HAP-1 (cell line): ENCODE measurements at regions not wholly inside any gene's neighbourhood (a gene's known extent, or its start where the extent isn't known, plus 50 kb on each side); places are given as distances from the start of the nearest gene placed in this dataset.
"Not testable (repeated sequence)": the region's sequence is repeated elsewhere in the genome, so short reads cannot be mapped to it uniquely, and the experiment has no call there.

Experiments used
- DNase-seq, 2 experiments: peaks; one replicate each; pipeline ENCODE4 v3.0.0-alpha.2; 2016 to 2020; ENCODE audit warnings: low spot score in 2 of 2
- H3K27me3 ChIP-seq: fragments of 250-450 bp; sonication (Bioruptor Pico); 2 replicates; pipeline ENCODE4 v1.5.1; 2020; ENCODE audit warnings: low read depth, mild to moderate bottlenecking, moderate library complexity
- H3K36me3 ChIP-seq: fragments of 250-450 bp; sonication (Bioruptor Pico); replicated peaks from 2 replicates; pipeline ENCODE4 v1.5.1; 2020; ENCODE audit warnings: mild to moderate bottlenecking
- H3K4me1 ChIP-seq: fragments of 250-450 bp; sonication (Bioruptor Pico); 2 replicates; pipeline ENCODE4 v1.5.1; 2020; ENCODE audit warnings: mild to moderate bottlenecking
- H3K4me3 ChIP-seq: fragments of 250-450 bp; sonication (Bioruptor Pico); 2 replicates; pipeline ENCODE4 v1.5.1; 2020; ENCODE audit warnings: mild to moderate bottlenecking, moderate library complexity
- H3K9me3 ChIP-seq: fragments of 250-450 bp; sonication (Bioruptor Pico); 2 replicates; pipeline ENCODE4 v1.5.1; 2020; ENCODE audit warnings: mild to moderate bottlenecking, moderate library complexity
- in situ Hi-C: fragments of 300-500 bp; cut with MboI; formaldehyde crosslinking; loops from 3 replicates; pipeline ENCODE4 v1.14.3; 2020; ENCODE audit warnings: low sequenced_read_pairs, inconsistent platforms, mixed read lengths

- H3K27me3 ChIP-seq, result no peaks in the 10 kb centered on the region
- DNase-seq, result no peak
- no peaks in the 10 kb centered on the region for H3K36me3 ChIP-seq
- H3K4me1 ChIP-seq, result peaks cover 25% of the 10 kb centered on the region
- H3K9me3 ChIP-seq, result no peaks in the 10 kb centered on the region
- H3K4me3 ChIP-seq, result no peak overlapping the region
- in situ Hi-C loops, result no loop called here
Observed at GRCh38 chr9:78441822-78442431, 145.0 kb downstream of the PSAT1 start.

GRCh38 chr9:78442577-78442976 is 145.7 kb downstream of the PSAT1 start:
- H3K9me3 ChIP-seq, H3K4me3 ChIP-seq, in situ Hi-C loops, H3K36me3 ChIP-seq, DNase-seq, H3K27me3 ChIP-seq: not testable (repeated sequence)
- H3K4me1 ChIP-seq, result peaks cover 18% of the 10 kb centered on the region

GRCh38 chr9:78443946-78444345 is 147.0 kb downstream of the PSAT1 start:
- in situ Hi-C loops, result no loop called here
- Histone ChIP-seq H3K9me3 (no peaks in the 10 kb centered on the region), H3K27me3 (no peaks in the 10 kb centered on the region), H3K4me1 (peaks cover 9% of the 10 kb centered on the region), H3K36me3 (no peaks in the 10 kb centered on the region), H3K4me3 (no peak overlapping the region)
- DNase-seq, result no peak

- Histone ChIP-seq H3K27me3 (no peaks in the 10 kb centered on the region), H3K9me3 (no peaks in the 10 kb centered on the region), H3K36me3 (no peaks in the 10 kb centered on the region), H3K4me3 (no peak overlapping the region), H3K4me1 (peaks cover 7% of the 10 kb centered on the region)
- in situ Hi-C loops, result no loop called here
- DNase-seq, result no peak
Observed at GRCh38 chr9:78448960-78449673, 152.2 kb downstream of the PSAT1 start.

- in situ Hi-C loops, result no loop called here
- Histone ChIP-seq H3K4me3 (no peak overlapping the region), H3K4me1 (peaks cover 7% of the 10 kb centered on the region), H3K27me3 (no peaks in the 10 kb centered on the region), H3K9me3 (no peaks in the 10 kb centered on the region), H3K36me3 (no peaks in the 10 kb centered on the region)
- DNase-seq, result no peak
Observed at GRCh38 chr9:78453450-78453849, 156.5 kb downstream of the PSAT1 start.

GRCh38 chr9:78462611-78463010 is 165.7 kb downstream of the PSAT1 start:
- no peaks in the 10 kb centered on the region for H3K9me3 ChIP-seq
- no peak overlapping the region for H3K4me3 ChIP-seq
- DNase-seq, result no peak
- H3K36me3 ChIP-seq, result no peaks in the 10 kb centered on the region
- H3K27me3 ChIP-seq, result peaks cover 5% of the 10 kb centered on the region; the same call in 1 of the 2 replicates
- in situ Hi-C loops, result no loop called here
- no peaks in the 10 kb centered on the region for H3K4me1 ChIP-seq

- DNase-seq, result no peak
- in situ Hi-C loops, result no loop called here
- Histone ChIP-seq H3K4me1 (no peaks in the 10 kb centered on the region), H3K9me3 (no peaks in the 10 kb centered on the region), H3K36me3 (no peaks in the 10 kb centered on the region), H3K27me3 (peaks cover 5% of the 10 kb centered on the region; the same call in 1 of the 2 replicates), H3K4me3 (no peak overlapping the region)
Observed at GRCh38 chr9:78463750-78464149, 166.8 kb downstream of the PSAT1 start.

- Histone ChIP-seq H3K4me1 (no peaks in the 10 kb centered on the region), H3K4me3 (no peak overlapping the region)
Observed at GRCh38 chr9:78468231-78468630, 171.3 kb downstream of the PSAT1 start.

GRCh38 chr9:78468974-78469576 is 172.2 kb downstream of the PSAT1 start:
- no peaks in the 10 kb centered on the region for H3K9me3 ChIP-seq
- in situ Hi-C loops, result no loop called here
- H3K36me3 ChIP-seq, result no peaks in the 10 kb centered on the region
- no peak overlapping the region for H3K4me3 ChIP-seq
- H3K4me1 ChIP-seq, result no peaks in the 10 kb centered on the region
- H3K27me3 ChIP-seq, result peaks cover 5% of the 10 kb centered on the region; the same call in 1 of the 2 replicates
- no peak for DNase-seq

More at GRCh38 chr9:78468231-78468630, 171.3 kb downstream of the PSAT1 start:
- DNase-seq, result no peak
- in situ Hi-C loops, result no loop called here
- H3K9me3 ChIP-seq, result no peaks in the 10 kb centered on the region
- no peaks in the 10 kb centered on the region for H3K36me3 ChIP-seq
- peaks cover 5% of the 10 kb centered on the region; the same call in 1 of the 2 replicates for H3K27me3 ChIP-seq

GRCh38 chr9:78470216-78470615 is 173.3 kb downstream of the PSAT1 start:
- Histone ChIP-seq H3K27me3 (peaks cover 5% of the 10 kb centered on the region; the same call in 1 of the 2 replicates), H3K4me3 (no peak overlapping the region), H3K4me1 (no peaks in the 10 kb centered on the region), H3K36me3 (no peaks in the 10 kb centered on the region), H3K9me3 (no peaks in the 10 kb centered on the region)
- in situ Hi-C loops, result no loop called here
- no peak for DNase-seq

GRCh38 chr9:78470741-78471140 is 173.8 kb downstream of the PSAT1 start:
- Histone ChIP-seq H3K4me1 (no peaks in the 10 kb centered on the region), H3K27me3 (peaks cover 5% of the 10 kb centered on the region; the same call in 1 of the 2 replicates), H3K36me3 (no peaks in the 10 kb centered on the region), H3K9me3 (no peaks in the 10 kb centered on the region), H3K4me3 (no peak overlapping the region)
- in situ Hi-C loops, result no loop called here
- no peak for DNase-seq

- Histone ChIP-seq H3K27me3 (peaks cover 3% of the 10 kb centered on the region; the same call in 1 of the 2 replicates), H3K9me3 (no peaks in the 10 kb centered on the region), H3K4me3 (no peak overlapping the region), H3K36me3 (no peaks in the 10 kb centered on the region), H3K4me1 (no peaks in the 10 kb centered on the region)
- in situ Hi-C loops, result no loop called here
- DNase-seq, result no peak
Observed at GRCh38 chr9:78472111-78472510, 175.2 kb downstream of the PSAT1 start.

- in situ Hi-C loops, result no loop called here
- Histone ChIP-seq H3K36me3 (no peaks in the 10 kb centered on the region), H3K4me1 (no peaks in the 10 kb centered on the region), H3K27me3 (no peaks in the 10 kb centered on the region), H3K4me3 (no peak overlapping the region), H3K9me3 (no peaks in the 10 kb centered on the region)
- DNase-seq, result no peak
Observed at GRCh38 chr9:78479441-78479840, 182.5 kb downstream of the PSAT1 start.

- no peak for DNase-seq
- no peaks in the 10 kb centered on the region for H3K4me1 ChIP-seq
- H3K9me3 ChIP-seq, result no peaks in the 10 kb centered on the region
- no peaks in the 10 kb centered on the region for H3K36me3 ChIP-seq
- no peaks in the 10 kb centered on the region for H3K27me3 ChIP-seq
- H3K4me3 ChIP-seq, result no peak overlapping the region
- in situ Hi-C loops, result no loop called here
Observed at GRCh38 chr9:78486661-78487060, 189.7 kb downstream of the PSAT1 start.
